Mesenchymal stem cell (in vitro differentiated cells and primary cell): ENCODE measurements at regions not wholly inside any gene's neighbourhood (a gene's known extent, or its start where the extent isn't known, plus 50 kb on each side); places are given as distances from the start of the nearest gene placed in this dataset. TPM values are rescaled to one million over a fixed set of nuclear protein-coding genes. Genes with fewer than 3 reads are reported as not detected.

Experiments
- DNase-seq: peaks from one replicate; pipeline ENCODE4 v3.0.0-alpha.2; 2013
- H2AFZ ChIP-seq: one replicate; pipeline ENCODE4 v1.6.1; 2013; ENCODE audit warnings: low read depth, mild to moderate bottlenecking, control low read depth, inconsistent platforms, low read length, moderate library complexity
- H2AK5ac ChIP-seq: 2 replicates; pipeline ENCODE4 v1.6.1; 2013; ENCODE audit warnings: low read length, moderate library complexity, mild to moderate bottlenecking, inconsistent platforms; ENCODE audit not compliant: severe bottlenecking
- H2BK120ac ChIP-seq: one replicate; pipeline ENCODE4 v1.6.1; 2013; ENCODE audit warnings: low read depth, mild to moderate bottlenecking, inconsistent platforms, low read length, moderate library complexity
- H2BK12ac ChIP-seq, 2 experiments: one replicate each; pipeline ENCODE4 v1.6.1; 2013; ENCODE audit warnings: inconsistent platforms in 2 of 2, low read length in 2 of 2, mild to moderate bottlenecking in 2 of 2, moderate library complexity in 2 of 2, control low read depth in 1 of 2
- H2BK15ac ChIP-seq: one replicate; pipeline ENCODE4 v1.6.1; 2013; ENCODE audit warnings: mild to moderate bottlenecking, low read depth, inconsistent platforms; ENCODE audit not compliant: poor library complexity, severe bottlenecking
- H2BK5ac ChIP-seq: 2 replicates; pipeline ENCODE4 v1.6.1; 2013; ENCODE audit warnings: low read depth, mild to moderate bottlenecking, low read length, control low read depth, inconsistent platforms; ENCODE audit not compliant: poor library complexity, severe bottlenecking
- H3K14ac ChIP-seq, 2 experiments: one replicate each; pipeline ENCODE4 v1.6.1; 2013; ENCODE audit warnings: inconsistent platforms in 2 of 2, low read length in 2 of 2, control low read depth in 1 of 2, mild to moderate bottlenecking in 1 of 2, moderate library complexity in 1 of 2
- H3K18ac ChIP-seq, 2 experiments: one replicate each; pipeline ENCODE4 v1.6.1; 2013; ENCODE audit warnings: inconsistent platforms in 2 of 2, low read length in 2 of 2, control low read depth in 1 of 2, low read depth in 1 of 2, mild to moderate bottlenecking in 1 of 2
- H3K23ac ChIP-seq, 2 experiments: one replicate each; pipeline ENCODE4 v1.6.1; 2013; ENCODE audit warnings: inconsistent platforms in 2 of 2, low read length in 2 of 2, mild to moderate bottlenecking in 2 of 2, moderate library complexity in 2 of 2, control low read depth in 1 of 2
- H3K27ac ChIP-seq: 2 replicates; pipeline ENCODE4 v1.5.1; 2013; ENCODE audit warnings: mild to moderate bottlenecking, moderate library complexity, low read length, control low read depth, inconsistent platforms; ENCODE audit not compliant: poor library complexity, severe bottlenecking
- H3K27me3 ChIP-seq, 2 experiments: 2 replicates each; pipeline versions ENCODE4 v1.6.1 to v1.7.0; 2013; ENCODE audit warnings: low read length in 2 of 2, mild to moderate bottlenecking in 2 of 2, moderate library complexity in 2 of 2, control low read depth in 1 of 2, inconsistent platforms in 1 of 2; ENCODE audit not compliant: control insufficient read depth in 1 of 2, insufficient read depth in 1 of 2
- H3K36me3 ChIP-seq, 2 experiments: 2 replicates each; pipeline versions ENCODE4 v1.6.1 to v1.7.0; 2013; ENCODE audit warnings: low read length in 2 of 2, control low read depth in 1 of 2, inconsistent platforms in 1 of 2, low read depth in 1 of 2, mild to moderate bottlenecking in 1 of 2; ENCODE audit not compliant: insufficient read depth in 2 of 2, control insufficient read depth in 1 of 2
- H3K4ac ChIP-seq, 2 experiments: one replicate each; pipeline ENCODE4 v1.6.1; 2013; ENCODE audit warnings: inconsistent platforms in 2 of 2, low read length in 2 of 2, mild to moderate bottlenecking in 2 of 2, moderate library complexity in 2 of 2, control low read depth in 1 of 2, low read depth in 1 of 2
- H3K4me1 ChIP-seq: 2 replicates; pipeline ENCODE4 v1.6.1; 2013; ENCODE audit warnings: low read depth, low read length, control low read depth; ENCODE audit not compliant: control insufficient read depth, insufficient read depth
- H3K4me2 ChIP-seq: 2 replicates; pipeline ENCODE4 v1.6.1; 2013; ENCODE audit warnings: low read length, mild to moderate bottlenecking, inconsistent platforms; ENCODE audit not compliant: poor library complexity, severe bottlenecking
- H3K4me3 ChIP-seq, 2 experiments: 2 replicates each; pipeline versions ENCODE4 v1.5.1 to v1.7.0; 2013; ENCODE audit warnings: low read length in 2 of 2, mild to moderate bottlenecking in 2 of 2, control low read depth in 1 of 2, low read depth in 1 of 2; ENCODE audit not compliant: insufficient read depth in 1 of 2
- H3K79me1 ChIP-seq: replicated peaks from 2 replicates; pipeline ENCODE4 v1.6.1; 2013; ENCODE audit warnings: mild to moderate bottlenecking, control low read depth, low read length, inconsistent platforms; ENCODE audit not compliant: poor library complexity, severe bottlenecking
- H3K9ac ChIP-seq: 2 replicates; pipeline ENCODE4 v1.7.0; 2013; ENCODE audit warnings: mild to moderate bottlenecking, low read length, moderate library complexity
- H3K9me3 ChIP-seq: 2 replicates; pipeline ENCODE4 v1.7.0; 2013; ENCODE audit warnings: mild to moderate bottlenecking, low read length; ENCODE audit not compliant: control insufficient read depth
- H4K8ac ChIP-seq: one replicate; pipeline ENCODE4 v1.6.1; 2013; ENCODE audit warnings: inconsistent platforms, mild to moderate bottlenecking, low read length, moderate library complexity
- H4K91ac ChIP-seq: one replicate; pipeline ENCODE4 v1.6.1; 2013; ENCODE audit warnings: mild to moderate bottlenecking, low read length, inconsistent platforms
- WGBS: methylation state at CpG from one replicate; pipeline ENCODE4 v1.1.7; 2013; ENCODE audit warnings: mixed read lengths; 5-methylcytosine and 5-hydroxymethylcytosine counted together
- small RNA-seq: library from polyadenylated mRNA; stranded (forward); fragments of <200 nt; extraction: miRNeasy Mini kit (QIAGEN cat#:217004); gene quantifications from one replicate; pipeline ENCODE3, GENCODE V24; 2013; ENCODE audit warnings: low read depth

GRCh38 chr9:96020300-96020791 is 144.9 kb downstream of the ERCC6L2 start:
- no peak overlapping the region for H4K91ac ChIP-seq
- H2AK5ac ChIP-seq: no peak overlapping the region
- peaks cover 52% of the 10 kb centered on the region in 2 experiments for H3K27me3 ChIP-seq
- no peaks in the 10 kb centered on the region for H3K9me3 ChIP-seq
- H3K14ac ChIP-seq: no peak overlapping the region
- peaks cover 20% of the 10 kb centered on the region for H3K4me1 ChIP-seq
- H2BK12ac ChIP-seq: no peak overlapping the region
- peak overlapping the region in 1 of 2 experiments; percentile 23 for H3K23ac ChIP-seq
- no peaks in the 10 kb centered on the region for H3K79me1 ChIP-seq
- 50% methylated on average over 13 of the region's 13 CpGs for WGBS
- H2BK5ac ChIP-seq: no peak overlapping the region
- no peak overlapping the region for H2AFZ ChIP-seq
- H3K9ac ChIP-seq: peak overlapping the region; percentile 60
- H4K8ac ChIP-seq: peak overlapping the region; percentile 7
- H3K4ac ChIP-seq: no peak overlapping the region
- H2BK120ac ChIP-seq: no peak overlapping the region
- H3K18ac ChIP-seq: peak overlapping the region in 1 of 2 experiments; percentile 6
- peaks cover 9 to 12% of the 10 kb centered on the region in 2 experiments for H3K36me3 ChIP-seq
- no peak for DNase-seq
- peak overlapping the region in 1 of 2 experiments; percentile 75 for H3K4me3 ChIP-seq
- no peak overlapping the region for H2BK15ac ChIP-seq
- H3K27ac ChIP-seq: no peak overlapping the region
- peak overlapping the region; percentile 97 for H3K4me2 ChIP-seq

Small RNA genes lying in the stretch of these regions (small RNA-seq; reads per million reads assigned to genes)
- gene RF00019: not detected
